Esophagus muscularis mucosa (tissue), 4 donors: ENCODE measurements at regions not wholly inside any gene's neighbourhood (a gene's known extent, or its start where the extent isn't known, plus 50 kb on each side); places are given as distances from the start of the nearest gene placed in this dataset.

Experiments used
- EP300 ChIP-seq: sonication (generic); formaldehyde crosslinking; IDR thresholded peaks from one replicate; pipeline ENCODE4 v1.6.1; 2017; ENCODE audit warnings: antibody characterized with exemption
- POLR2A ChIP-seq: fragments of 450-650 bp; IDR thresholded peaks from one replicate; pipeline ENCODE4 v1.6.1; 2017; ENCODE audit warnings: antibody characterized with exemption, moderate library complexity, mild to moderate bottlenecking, low read depth
- POLR2AphosphoS5 ChIP-seq, 2 donors: sonication (generic); formaldehyde crosslinking; IDR thresholded peaks; one replicate each; pipeline ENCODE4 v1.6.1; 2017; ENCODE audit warnings: antibody characterized with exemption in 2 of 2
- TF ChIP-seq, protein P1 (sequence below), 3 experiments: fragments of 200-600 bp in 2 of 3; fragments of 450-650 bp in 1 of 3; sonication (generic) in 2 of 3; IDR thresholded peaks; one replicate each; pipeline ENCODE4 v1.5.1; 2017 to 2019; ENCODE audit warnings: antibody characterized with exemption in 3 of 3, mild to moderate bottlenecking in 2 of 3, moderate library complexity in 1 of 3

DNA sequence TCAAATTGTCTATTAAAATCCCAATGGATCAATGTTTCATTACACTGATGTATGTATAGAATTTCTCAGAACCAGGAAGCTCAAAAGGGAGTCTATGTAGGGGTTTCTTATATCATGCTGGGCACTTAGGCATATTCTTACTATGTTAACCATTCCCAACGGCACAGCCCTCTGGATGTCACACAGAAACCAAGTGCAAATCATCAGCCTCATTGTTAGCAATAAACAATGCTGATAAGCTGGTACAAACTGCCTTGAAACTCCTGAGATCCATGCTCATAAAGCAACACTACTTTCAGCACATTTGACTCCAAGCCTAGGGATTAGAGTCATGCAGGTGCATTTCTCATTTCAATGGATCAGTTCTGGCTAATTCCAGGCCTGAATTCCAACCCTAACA lies 730.2 kb upstream of the SLC39A10 start:
- TF ChIP-seq, protein P1, sequence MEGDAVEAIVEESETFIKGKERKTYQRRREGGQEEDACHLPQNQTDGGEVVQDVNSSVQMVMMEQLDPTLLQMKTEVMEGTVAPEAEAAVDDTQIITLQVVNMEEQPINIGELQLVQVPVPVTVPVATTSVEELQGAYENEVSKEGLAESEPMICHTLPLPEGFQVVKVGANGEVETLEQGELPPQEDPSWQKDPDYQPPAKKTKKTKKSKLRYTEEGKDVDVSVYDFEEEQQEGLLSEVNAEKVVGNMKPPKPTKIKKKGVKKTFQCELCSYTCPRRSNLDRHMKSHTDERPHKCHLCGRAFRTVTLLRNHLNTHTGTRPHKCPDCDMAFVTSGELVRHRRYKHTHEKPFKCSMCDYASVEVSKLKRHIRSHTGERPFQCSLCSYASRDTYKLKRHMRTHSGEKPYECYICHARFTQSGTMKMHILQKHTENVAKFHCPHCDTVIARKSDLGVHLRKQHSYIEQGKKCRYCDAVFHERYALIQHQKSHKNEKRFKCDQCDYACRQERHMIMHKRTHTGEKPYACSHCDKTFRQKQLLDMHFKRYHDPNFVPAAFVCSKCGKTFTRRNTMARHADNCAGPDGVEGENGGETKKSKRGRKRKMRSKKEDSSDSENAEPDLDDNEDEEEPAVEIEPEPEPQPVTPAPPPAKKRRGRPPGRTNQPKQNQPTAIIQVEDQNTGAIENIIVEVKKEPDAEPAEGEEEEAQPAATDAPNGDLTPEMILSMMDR (IDR thresholded peaks at IDR 0.05) = no peak
- no peak for TF ChIP-seq EP300
- TF ChIP-seq POLR2A = no peak
- TF ChIP-seq POLR2AphosphoS5 (IDR thresholded peaks at IDR 0.05) = no peak
